ENCODE measurements at regions not wholly inside any gene's neighbourhood (a gene's known extent, or its start where the extent isn't known, plus 50 kb on each side); places are given as distances from the start of the nearest gene placed in this dataset.

GRCh38 chr6:14771016-14771415 lies 474.9 kb upstream of the JARID2 start:
- Histone ChIP-seq H3K27ac (ENCODE audit: low read depth, low read length) (no peak overlapping the region), H3K9me3 (ENCODE audit: insufficient read depth, low read length) (no peaks in the 10 kb centered on the region), H4K20me1 (ENCODE audit: low read depth, low read length) (no peaks in the 10 kb centered on the region), H3F3A (ENCODE audit: insufficient read depth) (no peaks in the 10 kb centered on the region), H3K36me3 (ENCODE audit: low read length) (no peaks in the 10 kb centered on the region), H3K4me3 (ENCODE audit: insufficient read depth, low read length, poor library complexity, severe bottlenecking) (no peak overlapping the region), H3K4me2 (ENCODE audit: low read depth, low read length, poor library complexity, severe bottlenecking) (no peak overlapping the region), H3K79me2 (ENCODE audit: insufficient read depth, low read length) (no peaks in the 10 kb centered on the region), H2AFZ (ENCODE audit: low read depth, low read length, severe bottlenecking) (no peak overlapping the region), H3K9me2 (replicated peaks; ENCODE audit: insufficient read depth, low read length) (no peaks in the 10 kb centered on the region), H3K9ac (ENCODE audit: low read length) (no peak overlapping the region), H3K27me3 (ENCODE audit: low read length) (peaks cover 4% of the 10 kb centered on the region; the same call in 1 of the 2 replicates)
- TF ChIP-seq CTCF (IDR thresholded peaks at IDR 0.05; ENCODE audit: insufficient read depth, low read length, poor library complexity, severe bottlenecking) (no peak), EZH2phosphoT487 (conservative IDR thresholded peaks at IDR 0.05; ENCODE audit: low read length) (no peak)

- H3K27me3 ChIP-seq (ENCODE audit: low read length), result peaks cover 4% of the 10 kb centered on the region; the same call in 1 of the 2 replicates
- no peak for TF ChIP-seq CTCF (IDR thresholded peaks at IDR 0.05; ENCODE audit: insufficient read depth, low read length, poor library complexity, severe bottlenecking)
- TF ChIP-seq EZH2phosphoT487 (conservative IDR thresholded peaks at IDR 0.05; ENCODE audit: low read length), result no peak
- no peak overlapping the region for H3K9ac ChIP-seq (ENCODE audit: low read length)
- no peaks in the 10 kb centered on the region for H3F3A ChIP-seq (ENCODE audit: insufficient read depth)
- H3K9me3 ChIP-seq (ENCODE audit: insufficient read depth, low read length), result no peaks in the 10 kb centered on the region
- H3K27ac ChIP-seq (ENCODE audit: low read depth, low read length), result no peak overlapping the region
- no peak overlapping the region for H3K4me3 ChIP-seq (ENCODE audit: insufficient read depth, low read length, poor library complexity, severe bottlenecking)
- no peak overlapping the region for H3K4me2 ChIP-seq (ENCODE audit: low read depth, low read length, poor library complexity, severe bottlenecking)
- no peaks in the 10 kb centered on the region for H3K36me3 ChIP-seq (ENCODE audit: low read length)
- H3K9me2 ChIP-seq (replicated peaks; ENCODE audit: insufficient read depth, low read length), result no peaks in the 10 kb centered on the region
- H2AFZ ChIP-seq (ENCODE audit: low read depth, low read length, severe bottlenecking), result no peak overlapping the region
- no peaks in the 10 kb centered on the region for H4K20me1 ChIP-seq (ENCODE audit: low read depth, low read length)
- no peaks in the 10 kb centered on the region for H3K79me2 ChIP-seq (ENCODE audit: insufficient read depth, low read length)
These were observed 473.7 kb upstream of the JARID2 start for GRCh38 chr6:14772188-14772587.

- H3K27ac ChIP-seq (ENCODE audit: low read depth, low read length), result no peak overlapping the region
- H2AFZ ChIP-seq (ENCODE audit: low read depth, low read length, severe bottlenecking), result no peak overlapping the region
- TF ChIP-seq CTCF (IDR thresholded peaks at IDR 0.05; ENCODE audit: insufficient read depth, low read length, poor library complexity, severe bottlenecking) (no peak), EZH2phosphoT487 (conservative IDR thresholded peaks at IDR 0.05; ENCODE audit: low read length) (no peak)
- H3K27me3 ChIP-seq (ENCODE audit: low read length), result peaks cover 4% of the 10 kb centered on the region; the same call in 1 of the 2 replicates
- no peaks in the 10 kb centered on the region for H3K79me2 ChIP-seq (ENCODE audit: insufficient read depth, low read length)
- no peak overlapping the region for H3K4me2 ChIP-seq (ENCODE audit: low read depth, low read length, poor library complexity, severe bottlenecking)
- H3K36me3 ChIP-seq (ENCODE audit: low read length), result no peaks in the 10 kb centered on the region
- no peak overlapping the region for H3K9ac ChIP-seq (ENCODE audit: low read length)
- H3K4me3 ChIP-seq (ENCODE audit: insufficient read depth, low read length, poor library complexity, severe bottlenecking), result no peak overlapping the region
- no peaks in the 10 kb centered on the region for H4K20me1 ChIP-seq (ENCODE audit: low read depth, low read length)
- no peaks in the 10 kb centered on the region for H3K9me2 ChIP-seq (replicated peaks; ENCODE audit: insufficient read depth, low read length)
- no peaks in the 10 kb centered on the region for H3K9me3 ChIP-seq (ENCODE audit: insufficient read depth, low read length)
- no peaks in the 10 kb centered on the region for H3F3A ChIP-seq (ENCODE audit: insufficient read depth)
These were observed 470.3 kb upstream of the JARID2 start for GRCh38 chr6:14775528-14775927.
